ENCODE measurements at regions not wholly inside any gene's neighbourhood (a gene's known extent, or its start where the extent isn't known, plus 50 kb on each side); places are given as distances from the start of the nearest gene placed in this dataset.

GRCh38 chr12:91889910-91890309 lies 255.7 kb downstream of the BTG1 start:
- no peak for TF ChIP-seq CTCF (conservative IDR thresholded peaks at IDR 0.05; ENCODE audit: low read depth, low read length)
- TF ChIP-seq EZH2 (IDR thresholded peaks at IDR 0.05; ENCODE audit: low read length, unreplicated experiment), result no peak
- no peak for TF ChIP-seq EZH2phosphoT487 (IDR thresholded peaks at IDR 0.05; ENCODE audit: borderline replicate concordance, low read length)

Data from PC-3 (cell line).